CD1c-positive myeloid dendritic cell (primary cell): ENCODE measurements at regions not wholly inside any gene's neighbourhood (a gene's known extent, or its start where the extent isn't known, plus 50 kb on each side); places are given as distances from the start of the nearest gene placed in this dataset.
"Not testable (repeated sequence)": the region's sequence is repeated elsewhere in the genome, so short reads cannot be mapped to it uniquely, and the experiment has no call there.

Source experiments
- DNase-seq: peaks from one replicate; pipeline ENCODE4 v3.0.0-alpha.2; 2016; ENCODE audit errors: extremely low spot score

DNA sequence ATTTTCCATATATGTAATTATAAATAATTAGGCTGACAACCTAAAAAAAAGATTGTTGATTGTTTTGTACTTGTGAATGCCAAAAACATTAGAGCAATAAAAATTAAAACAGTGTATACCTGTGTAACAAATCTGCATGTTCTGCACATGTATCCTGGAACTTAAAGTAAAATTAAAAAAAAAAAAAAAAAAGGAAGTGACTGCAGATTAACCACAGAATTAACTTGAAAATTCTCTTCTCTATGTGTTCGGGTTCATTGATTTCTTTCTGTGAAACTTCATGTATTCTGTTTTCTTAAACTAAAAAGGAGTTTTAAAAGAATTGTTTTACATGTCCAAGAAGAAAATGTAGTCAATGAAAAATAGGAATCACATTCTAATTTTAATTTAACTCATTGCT lies 95.7 kb downstream of the FASLG start:
- DNase-seq: no peak

DNA sequence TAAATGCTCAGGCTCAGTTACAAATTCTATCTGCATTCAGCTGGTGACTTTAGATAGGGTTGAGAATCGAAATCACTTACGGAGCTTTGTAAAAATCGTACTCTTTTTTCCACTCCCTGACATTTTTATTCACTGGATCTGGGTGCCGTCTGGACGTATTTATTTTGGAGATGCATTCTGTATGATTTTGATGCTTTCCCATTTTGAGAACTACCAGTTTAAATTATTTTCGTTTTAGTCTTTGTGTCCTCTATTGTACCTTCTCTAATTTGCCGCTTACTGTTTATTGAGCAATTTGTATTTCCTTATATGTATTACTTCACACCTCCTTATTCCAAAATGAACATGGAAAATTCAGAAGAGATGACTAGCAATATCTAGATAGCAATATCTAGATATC lies 96.2 kb downstream of the FASLG start:
- DNase-seq: no peak

GRCh38 chr1:172756024-172756423 lies 97.1 kb downstream of the FASLG start:
- peak; percentile 73 for DNase-seq

- DNase-seq: peak; percentile 64
Observed at GRCh38 chr1:172758259-172758658, 99.4 kb downstream of the FASLG start.

GRCh38 chr1:172760121-172760520 lies 101.2 kb downstream of the FASLG start:
- DNase-seq: no peak

DNA sequence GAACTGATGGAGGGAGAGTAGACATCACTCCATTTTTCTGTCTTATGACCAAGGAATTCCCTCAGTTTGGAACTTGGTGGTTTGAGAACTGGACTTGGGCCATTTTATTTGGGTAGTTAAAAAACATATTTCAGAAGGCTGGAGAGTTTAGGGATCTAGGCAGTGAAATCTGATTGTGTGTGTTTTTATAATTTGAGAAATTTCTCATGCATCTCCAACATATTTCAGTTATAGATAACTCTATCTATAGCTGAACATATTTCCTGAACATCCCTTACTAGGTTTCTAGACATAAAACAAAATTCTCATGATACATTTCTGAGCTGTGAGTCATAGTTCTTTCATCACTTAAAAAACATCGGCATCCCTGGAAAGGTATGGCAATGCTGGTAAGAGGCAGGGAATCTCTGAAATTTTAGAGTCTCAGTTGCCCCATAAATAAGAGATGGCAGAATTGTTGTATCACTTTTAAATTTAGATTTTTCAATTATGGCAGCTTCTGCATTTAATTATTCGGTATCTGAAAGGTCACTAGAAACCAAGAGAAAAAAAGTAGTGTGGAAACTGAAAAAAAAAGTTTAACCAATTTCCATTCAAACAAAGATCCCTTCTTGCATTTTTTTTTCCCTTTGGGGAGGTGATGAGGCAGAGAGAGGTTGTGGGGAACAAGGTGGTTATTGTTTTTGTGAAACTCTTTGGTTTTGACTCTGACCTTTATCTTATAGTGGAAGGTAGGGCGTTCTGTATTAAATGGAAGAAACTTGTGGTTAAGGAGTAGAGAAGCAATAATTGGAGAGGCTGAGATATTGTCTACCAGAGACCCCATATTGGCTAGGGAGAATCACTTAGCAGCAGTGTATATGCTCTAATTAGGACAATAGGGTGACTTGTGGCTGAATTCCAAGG lies 102.9 kb downstream of the FASLG start:
- DNase-seq: no peak

DNA sequence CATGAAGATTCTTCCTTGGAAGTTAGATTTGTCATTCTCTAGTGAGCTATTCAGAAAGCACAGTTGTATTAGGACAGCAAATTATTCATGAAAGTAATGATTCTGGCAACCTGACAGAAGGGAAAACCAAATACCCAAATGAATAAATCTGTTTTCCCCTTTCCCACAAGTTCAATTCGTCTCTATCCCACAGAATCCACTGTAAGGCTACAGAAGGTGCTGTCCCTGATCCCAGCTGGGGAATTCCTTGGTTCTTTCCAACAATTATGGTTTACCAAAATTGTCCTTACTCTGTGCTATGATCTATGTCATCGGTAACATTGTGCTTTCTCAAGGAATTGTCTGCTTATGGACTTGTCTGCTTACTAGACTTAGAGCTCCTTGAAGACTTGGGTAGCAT lies 104.2 kb downstream of the FASLG start:
- no peak for DNase-seq

DNA sequence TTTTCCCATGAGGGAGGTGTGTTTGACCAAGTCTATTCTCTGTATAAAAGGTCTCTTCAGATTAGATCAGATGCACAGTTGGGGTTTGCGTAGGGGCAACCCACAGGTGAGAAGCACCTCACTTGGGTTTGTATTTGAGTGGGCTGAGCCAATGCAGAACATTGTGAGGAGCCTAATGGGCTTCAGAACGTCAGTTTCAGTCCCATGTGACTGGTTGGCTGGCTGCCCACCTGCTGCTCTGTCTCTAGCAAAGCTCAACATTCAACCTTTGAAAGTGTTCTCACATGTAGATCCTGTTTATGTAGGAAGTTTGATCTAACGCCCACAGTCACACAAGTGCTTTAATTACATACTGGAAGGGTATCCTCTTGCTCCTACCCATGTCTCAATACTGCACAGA lies 105.5 kb downstream of the FASLG start:
- DNase-seq: no peak

GRCh38 chr1:172766462-172766861 lies 107.6 kb downstream of the FASLG start:
- DNase-seq: peak; percentile 91

- DNase-seq: peak; percentile 75
Observed at GRCh38 chr1:172770071-172770470, 111.2 kb downstream of the FASLG start.

GRCh38 chr1:172774561-172774960 lies 115.7 kb downstream of the FASLG start:
- no peak for DNase-seq

DNA sequence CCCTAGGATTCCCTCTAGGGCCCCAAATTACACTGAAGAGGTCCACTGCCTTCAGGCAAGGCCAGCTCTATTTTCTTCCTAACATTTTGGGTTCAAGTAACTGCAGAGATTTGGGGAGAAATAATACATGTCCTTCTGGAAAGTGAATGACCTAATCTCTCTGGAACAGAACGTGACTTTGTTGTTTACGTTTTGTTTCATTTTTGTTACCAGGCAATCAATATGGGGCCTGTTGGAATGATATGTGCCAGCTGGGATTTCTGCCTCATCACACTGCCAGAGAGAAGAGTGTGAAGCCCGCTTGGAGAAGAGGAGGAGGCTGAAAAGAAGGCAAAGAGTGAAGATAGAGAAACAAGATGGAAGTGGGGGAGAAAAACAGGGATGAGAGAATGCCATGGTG lies 116.7 kb downstream of the FASLG start:
- no peak for DNase-seq

- no peak for DNase-seq
Observed at GRCh38 chr1:172776071-172776470, 117.2 kb downstream of the FASLG start.

DNA sequence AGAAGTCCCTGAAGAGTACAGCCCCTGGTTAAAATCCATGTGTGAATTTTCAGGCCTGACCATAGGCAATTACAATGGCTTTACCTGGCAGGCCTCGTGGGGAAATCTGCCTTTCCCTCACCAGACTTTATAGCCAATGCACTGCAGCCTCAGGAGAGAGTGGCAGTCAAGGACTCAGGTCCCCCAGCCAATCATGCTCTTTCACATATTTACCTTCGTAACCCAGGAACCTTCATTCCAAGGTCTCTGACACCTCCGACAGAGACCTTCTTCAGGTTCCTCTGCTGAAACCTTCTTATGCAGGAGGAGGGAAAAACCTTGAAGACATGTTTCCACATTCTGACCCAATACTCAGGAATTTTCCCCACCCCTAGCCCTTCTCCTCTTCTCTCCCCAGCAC lies 118.9 kb downstream of the FASLG start:
- DNase-seq: no peak

- no peak for DNase-seq
Observed at GRCh38 chr1:172778456-172779455, 119.9 kb downstream of the FASLG start.

DNA sequence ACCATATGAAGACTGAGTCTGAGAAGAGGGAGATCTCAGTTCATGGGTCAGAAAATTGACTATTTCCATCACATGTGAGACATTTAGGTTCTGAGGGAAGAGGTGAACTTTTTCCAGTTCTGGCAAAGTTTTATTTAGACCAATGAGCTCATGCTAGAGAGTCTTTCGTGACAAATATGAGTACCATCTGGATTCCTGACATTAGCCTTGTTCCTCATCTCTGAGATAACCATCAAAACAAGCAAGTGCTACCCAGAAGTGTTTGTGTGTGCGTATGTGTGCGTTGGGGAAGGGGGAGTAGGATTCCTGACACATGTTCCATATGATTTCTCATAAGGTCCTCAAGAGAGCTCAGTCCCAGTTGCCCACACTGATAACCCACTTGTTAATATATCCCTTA lies 120.6 kb downstream of the FASLG start:
- no peak for DNase-seq

DNA sequence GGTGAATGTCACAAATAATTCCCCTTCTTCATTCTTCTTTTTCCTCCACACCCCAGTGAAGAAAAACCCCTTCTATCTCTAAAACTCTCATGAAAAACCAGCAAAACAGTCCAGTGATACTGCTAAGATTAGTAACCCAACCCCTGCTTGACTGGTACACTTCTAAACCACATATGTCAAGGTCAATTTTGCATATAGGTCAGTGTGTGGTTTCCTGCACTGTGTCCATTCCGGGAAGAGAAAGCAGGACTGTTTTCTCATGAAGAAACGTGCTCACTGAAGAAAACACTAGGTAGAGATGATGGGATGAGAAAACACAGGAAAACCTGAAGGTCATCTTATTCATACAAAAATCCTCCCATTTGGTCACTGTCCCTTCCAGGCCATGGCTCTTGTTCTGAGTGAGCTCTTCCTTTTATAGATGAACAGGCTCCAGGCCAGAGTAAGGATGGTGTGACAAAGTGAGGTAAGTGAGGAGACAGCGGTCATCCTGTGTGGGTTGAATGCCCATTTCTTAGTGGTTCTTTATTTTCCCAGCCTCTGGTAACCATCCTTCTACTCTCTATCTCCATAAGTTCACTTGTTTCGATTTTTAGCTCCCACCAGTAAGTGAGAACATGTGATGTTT lies 122.7 kb downstream of the FASLG start:
- DNase-seq: no peak

DNA sequence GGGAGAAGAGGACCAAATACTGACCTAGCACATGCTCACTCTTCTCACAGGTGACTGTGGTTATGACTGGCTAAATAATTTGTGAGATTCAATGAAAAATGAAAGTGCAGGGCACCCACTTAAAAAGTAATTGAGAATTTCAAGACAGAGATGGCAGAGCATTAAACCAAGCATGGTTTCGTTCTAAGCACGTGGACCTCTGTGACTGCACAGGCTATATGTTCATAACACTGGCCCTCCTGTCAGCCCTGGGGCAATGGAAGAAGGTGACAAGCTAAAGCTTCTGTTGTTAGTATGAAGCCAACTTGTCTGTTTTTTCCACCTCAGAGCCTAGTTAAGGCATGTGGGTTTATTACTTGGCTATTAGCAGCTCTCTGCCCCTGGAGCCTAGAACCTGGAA lies 130.9 kb downstream of the FASLG start:
- DNase-seq: no peak

- no peak for DNase-seq
Observed at GRCh38 chr1:172790245-172790644, 131.3 kb downstream of the FASLG start.

GRCh38 chr1:172793823-172794222 lies 134.9 kb downstream of the FASLG start:
- DNase-seq: no peak

- no peak for DNase-seq
Observed at GRCh38 chr1:172795741-172796140, 136.8 kb downstream of the FASLG start.

DNA sequence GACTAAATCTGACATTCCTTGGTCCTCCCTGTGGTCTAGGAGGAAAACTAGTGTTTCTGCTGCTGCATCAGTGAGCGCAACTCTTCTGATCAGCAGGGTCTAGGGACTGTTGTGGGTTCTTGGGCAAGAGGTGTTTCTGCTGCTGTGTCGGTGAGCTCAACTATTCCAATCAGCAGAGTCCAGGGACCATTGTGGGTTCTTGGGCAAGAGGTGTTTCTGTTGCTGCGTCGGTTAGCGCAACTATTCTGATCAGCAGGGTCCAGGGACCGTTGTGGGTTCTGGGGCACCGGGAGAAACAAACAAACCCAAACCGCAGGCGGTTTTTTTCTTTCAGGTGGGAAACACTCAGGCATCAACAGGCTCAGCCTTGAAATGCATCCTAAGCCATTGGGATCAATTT lies 140.9 kb downstream of the FASLG start:
- DNase-seq: not testable (repeated sequence)
